Tibial artery (tissue), 4 donors: ENCODE measurements at regions not wholly inside any gene's neighbourhood (a gene's known extent, or its start where the extent isn't known, plus 50 kb on each side); places are given as distances from the start of the nearest gene placed in this dataset.

Experiments
- DNase-seq, 2 donors: peaks; one replicate each; pipeline ENCODE4 v3.0.0-alpha.2; 2019
- H3K27ac ChIP-seq, 2 donors: fragments of 200-600 bp; sonication (generic) in 1 of 2; 1 replicate in 1 of 2; 2 replicates in 1 of 2; pipeline ENCODE4 v1.5.1; 2018 to 2019; ENCODE audit warnings: mild to moderate bottlenecking in 1 of 2
- H3K27me3 ChIP-seq, 2 donors: fragments of 200-600 bp; sonication (generic) in 1 of 2; one replicate each; pipeline versions ENCODE4 v1.5.1 to v1.6.0; 2016 to 2019
- H3K36me3 ChIP-seq, 3 donors: fragments of 200-600 bp; sonication (generic) in 2 of 3; one replicate each; pipeline ENCODE4 v1.5.1; 2016 to 2019; ENCODE audit warnings: mild to moderate bottlenecking in 2 of 3
- H3K4me1 ChIP-seq, 4 donors: fragments of 200-600 bp; sonication (generic) in 2 of 4; 1 replicate in 3 of 4; 2 replicates in 1 of 4; pipeline ENCODE4 v1.5.1; 2016 to 2019
- H3K4me3 ChIP-seq, 2 donors: fragments of 200-600 bp; sonication (generic) in 1 of 2; 1 replicate in 1 of 2; 2 replicates in 1 of 2; pipeline ENCODE4 v1.5.1; 2018 to 2019; ENCODE audit warnings: mild to moderate bottlenecking in 2 of 2
- H3K9me3 ChIP-seq, 3 donors: fragments of 200-600 bp; sonication (generic) in 1 of 3; one replicate each; pipeline ENCODE4 v1.5.1; 2016 to 2019
- intact Hi-C: fragments of 100-400 bp; cut with DNase I; formaldehyde crosslinking; loops from one replicate; pipeline ENCODE4 v1.15.0; 2023; ENCODE audit warnings: low total_unique reads
- TF ChIP-seq, protein P1 (sequence below), 2 experiments: fragments of 200-600 bp in 1 of 2; fragments of 450-650 bp in 1 of 2; IDR thresholded peaks; one replicate each; pipeline ENCODE4 v1.5.1; 2017 to 2019; ENCODE audit warnings: antibody characterized with exemption in 2 of 2, mild to moderate bottlenecking in 1 of 2, moderate library complexity in 1 of 2

DNA sequence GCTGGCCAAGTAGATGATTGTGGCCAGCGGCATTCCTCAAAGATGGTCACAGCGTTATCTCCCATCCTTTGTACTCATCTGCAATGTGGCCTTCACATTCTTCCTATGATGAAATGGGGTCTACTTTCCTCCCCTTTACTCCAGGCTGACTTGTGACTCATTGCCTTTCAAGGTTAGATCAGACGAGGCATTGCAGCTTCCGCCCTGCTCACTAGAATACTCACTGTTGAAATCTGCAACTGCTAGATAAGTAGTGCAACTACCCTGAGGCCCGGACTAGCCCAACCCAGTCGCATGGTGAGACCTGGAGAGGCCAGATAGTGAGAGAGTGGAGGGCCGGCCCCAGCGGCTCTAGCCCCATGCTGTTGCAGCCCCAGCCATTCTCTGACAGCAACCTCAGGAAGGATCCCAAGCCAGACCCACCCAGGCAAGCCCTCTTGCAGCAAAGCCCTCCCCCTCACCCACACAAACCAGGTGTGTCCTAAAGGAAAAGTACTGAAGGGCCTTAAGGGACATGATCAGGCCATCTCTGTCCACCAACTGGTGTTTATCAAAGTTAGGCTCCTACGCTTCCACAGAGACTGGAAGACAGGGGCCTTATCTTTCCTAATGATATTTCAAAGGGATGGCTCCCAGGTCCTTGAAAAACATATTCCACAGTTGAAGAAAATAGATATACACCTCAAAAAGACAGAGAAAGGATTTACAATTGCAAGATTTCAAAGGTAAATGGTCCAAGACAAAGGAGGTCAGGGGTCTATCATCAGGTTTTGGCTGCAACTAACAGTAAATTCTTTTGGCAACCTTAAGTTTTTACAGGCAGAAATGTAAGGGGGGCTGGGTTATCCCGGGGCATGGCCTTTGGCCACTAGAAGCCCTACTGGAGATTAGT lies 107.2 kb upstream of the TRIM24 start:
- Histone ChIP-seq H3K36me3 (no peaks in the 10 kb centered on the region), H3K4me1 (no peaks in the 10 kb centered on the region), H3K27me3 (no peaks in the 10 kb centered on the region), H3K9me3 (peaks cover 2 to 16% (median 6%) of the 10 kb centered on the region in 3 donors), H3K27ac (no peak overlapping the region), H3K4me3 (no peak overlapping the region)
- TF ChIP-seq, protein P1, sequence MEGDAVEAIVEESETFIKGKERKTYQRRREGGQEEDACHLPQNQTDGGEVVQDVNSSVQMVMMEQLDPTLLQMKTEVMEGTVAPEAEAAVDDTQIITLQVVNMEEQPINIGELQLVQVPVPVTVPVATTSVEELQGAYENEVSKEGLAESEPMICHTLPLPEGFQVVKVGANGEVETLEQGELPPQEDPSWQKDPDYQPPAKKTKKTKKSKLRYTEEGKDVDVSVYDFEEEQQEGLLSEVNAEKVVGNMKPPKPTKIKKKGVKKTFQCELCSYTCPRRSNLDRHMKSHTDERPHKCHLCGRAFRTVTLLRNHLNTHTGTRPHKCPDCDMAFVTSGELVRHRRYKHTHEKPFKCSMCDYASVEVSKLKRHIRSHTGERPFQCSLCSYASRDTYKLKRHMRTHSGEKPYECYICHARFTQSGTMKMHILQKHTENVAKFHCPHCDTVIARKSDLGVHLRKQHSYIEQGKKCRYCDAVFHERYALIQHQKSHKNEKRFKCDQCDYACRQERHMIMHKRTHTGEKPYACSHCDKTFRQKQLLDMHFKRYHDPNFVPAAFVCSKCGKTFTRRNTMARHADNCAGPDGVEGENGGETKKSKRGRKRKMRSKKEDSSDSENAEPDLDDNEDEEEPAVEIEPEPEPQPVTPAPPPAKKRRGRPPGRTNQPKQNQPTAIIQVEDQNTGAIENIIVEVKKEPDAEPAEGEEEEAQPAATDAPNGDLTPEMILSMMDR (IDR thresholded peaks at IDR 0.05) = no peak
- no peak for DNase-seq
- intact Hi-C loops = no loop called here

DNA sequence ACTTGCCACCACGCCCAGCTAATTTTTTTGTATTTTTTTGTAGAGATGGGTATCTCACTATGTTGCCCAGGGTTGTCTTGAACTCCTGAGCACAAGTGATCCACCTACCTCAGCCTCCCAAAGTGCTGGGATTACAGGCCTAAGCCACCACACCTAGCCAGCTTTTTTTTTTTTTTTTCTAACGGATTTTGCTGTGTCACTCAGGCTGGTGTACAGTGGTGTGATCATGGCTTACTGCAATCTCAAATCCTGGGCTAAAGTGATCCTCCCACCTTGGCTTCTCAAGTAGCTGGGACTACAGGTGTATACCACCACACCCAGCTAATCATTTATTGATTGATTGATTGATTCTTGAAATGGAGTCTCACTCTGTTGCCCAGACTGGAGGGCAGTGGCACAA lies 106.0 kb upstream of the TRIM24 start:
- peaks cover 2 to 16% (median 6%) of the 10 kb centered on the region in 3 donors for H3K9me3 ChIP-seq
- no peak for DNase-seq
- TF ChIP-seq, protein P1 (IDR thresholded peaks at IDR 0.05) = no peak
- no peaks in the 10 kb centered on the region for H3K36me3 ChIP-seq
- intact Hi-C loops = no loop called here
- no peaks in the 10 kb centered on the region for H3K4me1 ChIP-seq
- no peak overlapping the region for H3K27ac ChIP-seq
- no peak overlapping the region for H3K4me3 ChIP-seq
- H3K27me3 ChIP-seq = no peaks in the 10 kb centered on the region

DNA sequence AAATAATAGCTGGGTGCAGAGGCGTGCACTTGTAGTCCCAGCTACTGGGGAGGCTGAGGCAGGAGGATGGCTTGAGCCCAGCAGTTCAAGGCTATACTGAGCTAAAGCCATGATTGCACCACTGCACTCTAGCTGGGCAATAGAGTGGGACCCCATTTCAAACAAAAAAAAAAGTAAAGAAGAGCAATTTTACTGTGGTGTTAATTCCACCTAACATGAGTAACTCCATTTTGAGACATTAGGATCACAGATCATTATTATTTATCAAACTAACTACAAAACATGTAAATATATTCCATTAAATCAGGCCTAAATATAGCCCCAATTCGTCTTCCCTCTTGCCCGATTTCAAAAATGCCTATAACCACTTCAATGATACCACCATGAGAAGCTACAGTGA lies 104.8 kb upstream of the TRIM24 start:
- no peaks in the 10 kb centered on the region for H3K4me1 ChIP-seq
- H3K27ac ChIP-seq = no peak overlapping the region
- no peak for DNase-seq
- H3K36me3 ChIP-seq = no peaks in the 10 kb centered on the region
- no peak overlapping the region for H3K4me3 ChIP-seq
- intact Hi-C loops = no loop called here
- TF ChIP-seq, protein P1 (IDR thresholded peaks at IDR 0.05) = no peak
- H3K9me3 ChIP-seq = peaks cover 2 to 14% (median 6%) of the 10 kb centered on the region in 3 donors
- H3K27me3 ChIP-seq = no peaks in the 10 kb centered on the region

DNA sequence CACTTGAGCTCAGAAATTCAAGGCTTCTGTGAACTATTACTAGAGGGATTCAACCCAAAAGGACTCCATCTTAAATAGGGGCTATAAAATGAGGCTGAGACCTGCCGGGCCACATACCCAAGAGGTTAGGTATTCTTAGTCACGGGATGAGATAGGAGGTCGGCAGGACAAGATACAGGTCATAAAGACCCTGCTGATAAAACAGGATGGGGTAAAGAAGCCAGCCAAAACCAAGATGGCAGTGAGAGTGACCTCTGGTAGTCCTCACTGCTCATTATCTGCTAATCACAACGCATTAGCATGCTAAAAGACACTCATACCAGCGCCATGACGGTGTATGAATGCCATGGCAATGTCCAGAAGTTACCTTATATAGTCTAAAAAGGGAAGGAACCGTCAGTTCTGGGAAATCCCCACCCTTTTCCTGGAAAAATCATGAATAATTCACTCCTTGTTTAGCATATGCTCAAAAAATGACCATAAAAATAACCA lies 101.2 kb upstream of the TRIM24 start:
- Histone ChIP-seq H3K4me1 (no peaks in the 10 kb centered on the region), H3K27me3 (no peaks in the 10 kb centered on the region), H3K4me3 (no peak overlapping the region), H3K27ac (no peak overlapping the region), H3K9me3 (peaks cover 0 to 4% (median 0%) of the 10 kb centered on the region in 3 donors), H3K36me3 (no peaks in the 10 kb centered on the region)
- TF ChIP-seq, protein P1 (IDR thresholded peaks at IDR 0.05) = no peak
- DNase-seq = no peak
- intact Hi-C loops = no loop called here

DNA sequence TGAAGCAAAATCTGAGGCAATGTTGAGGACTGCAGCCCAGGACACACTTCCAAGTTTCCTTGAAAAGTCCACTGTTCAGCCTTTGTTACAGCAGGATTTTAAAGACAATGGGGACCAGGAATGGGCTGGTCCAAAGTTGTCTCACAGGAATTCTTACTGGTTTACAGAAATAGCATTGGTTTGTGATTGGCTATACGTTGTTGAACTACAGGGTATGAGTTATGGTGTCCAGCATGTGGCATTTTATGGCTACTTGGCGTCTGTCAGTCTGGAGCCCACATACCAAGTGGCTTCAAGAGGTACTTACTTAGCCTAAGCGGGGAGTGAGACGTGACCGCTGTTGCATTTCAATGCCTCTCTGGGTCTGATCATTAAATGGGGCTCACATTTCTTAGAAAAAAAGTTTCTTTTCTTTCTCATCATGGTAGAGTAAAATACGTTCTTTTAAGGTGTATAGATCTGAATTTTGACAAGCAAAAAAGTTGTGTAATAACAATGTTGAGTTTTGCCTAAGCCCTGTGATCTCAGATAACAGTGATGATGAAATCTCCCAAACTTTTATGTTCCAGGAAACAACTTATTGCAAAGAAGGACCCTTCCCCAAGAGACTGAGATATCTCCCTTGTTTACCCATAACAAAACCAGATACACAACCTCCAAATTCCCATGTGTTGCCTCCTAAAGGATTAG lies 100.0 kb upstream of the TRIM24 start:
- intact Hi-C loops = no loop called here
- no peaks in the 10 kb centered on the region for H3K9me3 ChIP-seq
- H3K4me1 ChIP-seq = no peaks in the 10 kb centered on the region
- H3K36me3 ChIP-seq = no peaks in the 10 kb centered on the region
- DNase-seq = no peak
- H3K4me3 ChIP-seq = no peak overlapping the region
- TF ChIP-seq, protein P1 (IDR thresholded peaks at IDR 0.05) = no peak
- H3K27ac ChIP-seq = no peak overlapping the region
- H3K27me3 ChIP-seq = no peaks in the 10 kb centered on the region
